Activated CD8-positive, alpha-beta T cell treated with anti-CD3 and anti-CD28 coated beads for 36 hours (primary cell): ENCODE measurements at regions not wholly inside any gene's neighbourhood (a gene's known extent, or its start where the extent isn't known, plus 50 kb on each side); places are given as distances from the start of the nearest gene placed in this dataset.
"Not testable (repeated sequence)": the region's sequence is repeated elsewhere in the genome, so short reads cannot be mapped to it uniquely, and the experiment has no call there.

ENCODE experiments used
- ATAC-seq: fragments of 200-7000 bp; cut with Tn5 transposase; one replicate; pipeline ENCODE4 v1.10.0; 2021; ENCODE audit warnings: mild to moderate bottlenecking, moderate library complexity
- CTCF ChIA-PET: fragments of 350-600 bp; sonication (Branson Sonifier 250); formaldehyde crosslinking; loops from one replicate; lab custom pipeline; 2021; ENCODE audit warnings: antibody characterized with exemption; lab: Charles Lee
- POLR2A ChIA-PET: fragments of 350-600 bp; sonication (Branson Sonifier 250); formaldehyde crosslinking; loops from one replicate; lab custom pipeline; 2021; ENCODE audit warnings: antibody characterized with exemption; lab: Charles Lee
- DNase-seq: peaks from one replicate; pipeline ENCODE4 v3.0.0-alpha.2; 2020
- H3K27ac Mint-ChIP-seq: one replicate; pipeline ENCODE4 v1.8.0; 2021; ENCODE audit warnings: mild to moderate bottlenecking, mixed read lengths
- H3K27me3 Mint-ChIP-seq: one replicate; pipeline ENCODE4 v1.8.0; 2021; ENCODE audit warnings: mixed read lengths
- H3K36me3 Mint-ChIP-seq: one replicate; pipeline ENCODE4 v1.8.0; 2021; ENCODE audit warnings: low read depth, mixed read lengths
- H3K4me1 Mint-ChIP-seq: one replicate; pipeline ENCODE4 v1.8.0; 2021; ENCODE audit warnings: low read depth, mixed read lengths
- H3K4me3 Mint-ChIP-seq: one replicate; pipeline ENCODE4 v1.8.0; 2021; ENCODE audit warnings: mild to moderate bottlenecking, moderate library complexity, mixed read lengths
- H3K9me3 Mint-ChIP-seq: one replicate; pipeline ENCODE4 v1.8.0; 2021; ENCODE audit warnings: mixed read lengths
- CTCF ChIP-seq: fragments of 200-600 bp; IDR thresholded peaks from one replicate; pipeline ENCODE4 v1.8.0; 2022; ENCODE audit warnings: antibody characterized with exemption, mild to moderate bottlenecking
- intact Hi-C: fragments of 100-400 bp; cut with micrococcal nuclease; formaldehyde crosslinking; loops from one replicate; pipeline ENCODE4 v1.10.0; 2022

DNA sequence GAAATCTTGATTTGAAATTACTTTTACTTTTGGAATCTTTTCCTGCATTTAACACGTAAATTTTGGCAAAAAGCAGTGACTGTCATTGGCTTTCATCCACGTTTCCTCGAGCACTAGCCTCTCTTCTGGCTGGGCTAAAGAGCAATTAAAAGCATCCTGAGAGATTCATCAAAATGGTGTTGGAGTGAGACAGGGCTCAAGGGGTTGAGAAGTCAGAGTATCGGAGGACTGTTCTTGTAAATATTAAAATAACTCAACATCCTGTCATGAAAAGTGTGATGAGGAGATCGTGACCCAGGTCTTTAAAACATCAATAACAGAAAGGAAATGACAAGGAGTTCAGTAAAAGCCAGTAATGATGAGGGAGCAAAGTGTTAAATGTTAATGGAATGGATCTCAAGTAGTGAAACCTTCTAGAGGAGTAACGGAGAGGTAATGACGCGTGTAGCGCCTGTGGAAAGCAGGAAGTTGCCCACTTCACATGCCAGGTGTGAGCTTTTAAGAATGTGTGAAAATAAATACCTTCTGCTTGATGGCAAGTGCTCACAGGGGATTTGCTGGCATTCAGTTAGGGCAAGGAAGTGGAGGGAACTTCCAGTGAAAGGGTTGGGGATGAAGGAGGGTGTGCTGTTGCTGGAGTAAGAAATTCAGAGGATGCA lies 754.4 kb downstream of the ADCYAP1 start:
- no peaks in the 10 kb centered on the region for H3K4me1 Mint-ChIP-seq
- ATAC-seq (no peak), DNase-seq (no peak)
- no peak overlapping the region for H3K27ac Mint-ChIP-seq
- ChIA-PET POLR2A (no interaction called here), CTCF (no interaction called here)
- H3K27me3 Mint-ChIP-seq: no peaks in the 10 kb centered on the region
- H3K9me3 Mint-ChIP-seq: no peaks in the 10 kb centered on the region
- H3K36me3 Mint-ChIP-seq: no peaks in the 10 kb centered on the region
- intact Hi-C loops: no loop called here
- TF ChIP-seq CTCF: no peak
- no peak overlapping the region for H3K4me3 Mint-ChIP-seq

- no peaks in the 10 kb centered on the region for H3K27me3 Mint-ChIP-seq
- intact Hi-C loops: no loop called here
- ChIA-PET POLR2A (no interaction called here), CTCF (interaction anchor here (0.7 to 1.8 kb wide), 10 partner anchors 10 to 443 kb away, joined by 3 to 8 read pairs (median 4); no protein-coding TSS in a partner anchor)
- H3K4me1 Mint-ChIP-seq: no peaks in the 10 kb centered on the region
- no peaks in the 10 kb centered on the region for H3K9me3 Mint-ChIP-seq
- H3K27ac Mint-ChIP-seq: no peak overlapping the region
- DNase-seq: peak; percentile 57
- ATAC-seq: no peak
- no peak overlapping the region for H3K4me3 Mint-ChIP-seq
- TF ChIP-seq CTCF: peak; percentile 70
- no peaks in the 10 kb centered on the region for H3K36me3 Mint-ChIP-seq
These were observed 759.4 kb downstream of the ADCYAP1 start for GRCh38 chr18:1663879-1664705.

DNA sequence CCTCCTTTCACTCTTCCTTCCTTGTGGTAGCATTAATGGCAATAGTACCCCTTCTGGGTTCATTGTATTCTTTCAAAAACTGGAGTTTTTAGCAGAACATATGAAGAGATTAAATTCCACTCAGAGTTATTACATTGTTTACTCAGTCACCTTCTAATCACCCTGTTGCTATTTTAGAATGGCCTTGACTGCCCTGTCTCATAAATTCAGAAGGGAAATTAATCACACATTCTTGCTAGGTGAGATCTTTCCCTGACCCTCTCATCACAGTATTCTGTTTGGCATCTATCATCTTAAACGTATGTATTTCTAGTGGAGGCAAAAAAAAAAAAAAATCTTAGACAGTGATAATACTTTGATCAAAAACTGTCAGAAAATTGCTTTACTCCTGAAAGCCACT lies 760.4 kb downstream of the ADCYAP1 start:
- Mint-ChIP-seq H3K9me3 (no peaks in the 10 kb centered on the region), H3K4me1 (no peaks in the 10 kb centered on the region), H3K4me3 (no peak overlapping the region), H3K36me3 (no peaks in the 10 kb centered on the region), H3K27me3 (no peaks in the 10 kb centered on the region), H3K27ac (no peak overlapping the region)
- DNase-seq: no peak
- CTCF ChIA-PET: no interaction called here
- ATAC-seq: no peak
- intact Hi-C loops: no loop called here
- no peak for TF ChIP-seq CTCF
- POLR2A ChIA-PET: no interaction called here

DNA sequence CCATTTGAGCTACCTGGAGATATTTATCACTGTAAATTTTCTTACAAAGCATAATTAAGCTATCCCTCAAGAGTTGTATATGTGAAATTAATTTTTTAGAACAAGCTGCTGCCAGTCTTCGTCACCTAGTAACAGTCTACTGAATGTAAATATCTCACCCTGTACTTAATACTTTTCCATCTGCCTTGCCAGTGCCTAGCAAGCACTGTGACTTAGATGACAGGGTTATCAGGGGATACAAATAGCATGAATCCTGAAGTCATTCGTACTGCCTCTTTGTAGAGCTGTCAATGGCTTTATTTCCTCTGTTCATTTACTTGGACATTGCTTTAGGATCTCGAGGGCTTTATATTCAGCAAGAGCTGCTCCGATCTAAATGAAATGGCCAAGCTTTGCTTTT lies 763.6 kb downstream of the ADCYAP1 start:
- TF ChIP-seq CTCF: no peak
- Mint-ChIP-seq H3K4me1 (no peaks in the 10 kb centered on the region), H3K27ac (no peak overlapping the region), H3K36me3 (no peaks in the 10 kb centered on the region), H3K27me3 (no peaks in the 10 kb centered on the region), H3K9me3 (no peaks in the 10 kb centered on the region), H3K4me3 (no peak overlapping the region)
- intact Hi-C loops: no loop called here
- ChIA-PET POLR2A (no interaction called here), CTCF (interaction anchor here (0.6 kb wide), 1 partner anchor 133 kb away, joined by 5 read pairs; no protein-coding TSS in a partner anchor)
- ATAC-seq: no peak
- no peak for DNase-seq

DNA sequence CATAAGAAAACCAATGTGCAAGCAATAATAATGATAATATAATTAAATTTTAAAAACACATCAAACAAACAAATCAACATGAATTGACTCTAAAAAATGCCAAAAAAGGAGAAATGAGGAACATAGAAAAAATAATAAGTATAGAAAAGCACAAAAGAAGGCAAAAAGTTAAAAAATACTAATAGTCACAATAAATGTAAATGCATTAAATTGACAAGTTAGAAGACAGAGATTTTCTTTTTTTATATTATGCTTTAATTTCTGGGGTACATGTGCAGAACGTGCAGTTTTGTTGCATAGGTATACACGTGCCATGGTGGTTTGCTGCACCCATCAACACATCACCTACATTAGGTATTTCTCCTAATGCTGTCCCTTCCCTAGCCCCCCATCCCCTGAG lies 767.0 kb downstream of the ADCYAP1 start:
- CTCF ChIA-PET: not testable (repeated sequence)

More for the DNA sequence above, 767.0 kb downstream of the ADCYAP1 start:
- ATAC-seq, H3K27ac Mint-ChIP-seq, intact Hi-C loops, H3K27me3 Mint-ChIP-seq, DNase-seq, H3K36me3 Mint-ChIP-seq, H3K9me3 Mint-ChIP-seq, H3K4me1 Mint-ChIP-seq, POLR2A ChIA-PET, H3K4me3 Mint-ChIP-seq: not testable (repeated sequence)
